Fibroblast of lung (primary cell): ENCODE measurements at regions not wholly inside any gene's neighbourhood (a gene's known extent, or its start where the extent isn't known, plus 50 kb on each side); places are given as distances from the start of the nearest gene placed in this dataset.

Experiments used
- CTCF ChIP-seq, 2 donors: IDR thresholded peaks in 1 of 2; conservative IDR thresholded peaks in 1 of 2; 1 replicate in 1 of 2; 2 replicates in 1 of 2; pipeline ENCODE4 v1.5.1; 2011 to 2012; ENCODE audit warnings: low read length in 2 of 2, control low read depth in 1 of 2, inconsistent platforms in 1 of 2, low read depth in 1 of 2, mild to moderate bottlenecking in 1 of 2
- EZH2 ChIP-seq: IDR thresholded peaks from 2 replicates; pipeline ENCODE4 v1.5.1; 2012; ENCODE audit warnings: low read length, control low read depth, mild to moderate bottlenecking; ENCODE audit errors: missing control alignments

- TF ChIP-seq CTCF (conservative IDR thresholded peaks at IDR 0.05 in 1 of 2, IDR thresholded peaks at IDR 0.05 in 1 of 2; ENCODE audit: low read depth in 1 of 2, low read length in 2 of 2) (no peak), EZH2 (no peak)
Observed at GRCh38 chr22:49473286-49473685, 354.4 kb downstream of the BRD1 start.
